CD14-positive monocyte (primary cell): ENCODE measurements at regions not wholly inside any gene's neighbourhood (a gene's known extent, or its start where the extent isn't known, plus 50 kb on each side); places are given as distances from the start of the nearest gene placed in this dataset.

ENCODE experiments used
- DNase-seq, 3 donors: peaks; one replicate each; pipeline ENCODE4 v3.0.0-alpha.2; 2011 to 2022
- H2AFZ ChIP-seq: 2 replicates; pipeline ENCODE4 v1.6.0; 2012; ENCODE audit warnings: mild to moderate bottlenecking, low read depth, low read length, inconsistent platforms; ENCODE audit not compliant: insufficient read depth, poor library complexity, severe bottlenecking
- H3K27ac ChIP-seq, 2 donors: 1 replicate in 1 of 2; 2 replicates in 1 of 2; pipeline ENCODE4 v1.5.1; 2012 to 2013; ENCODE audit warnings: low read length in 2 of 2, control low read depth in 1 of 2, inconsistent platforms in 1 of 2, low read depth in 1 of 2, mild to moderate bottlenecking in 1 of 2
- H3K27me3 ChIP-seq, 2 donors: one replicate each; pipeline versions ENCODE4 v1.6.0 to v1.6.1; 2011 to 2013; ENCODE audit warnings: low read length in 2 of 2; ENCODE audit not compliant: control insufficient read depth in 2 of 2, insufficient read depth in 2 of 2
- H3K36me3 ChIP-seq, 2 donors: replicated peaks in 1 of 2; 1 replicate in 1 of 2; 2 replicates in 1 of 2; pipeline versions ENCODE4 v1.5.1 to v1.6.1; 2012 to 2013; ENCODE audit warnings: low read length in 2 of 2, control low read depth in 1 of 2, inconsistent platforms in 1 of 2, mild to moderate bottlenecking in 1 of 2; ENCODE audit not compliant: insufficient read depth in 2 of 2, control insufficient read depth in 1 of 2
- H3K4me1 ChIP-seq, 2 donors: 1 replicate in 1 of 2; 2 replicates in 1 of 2; pipeline versions ENCODE4 v1.5.1 to v1.6.1; 2012 to 2013; ENCODE audit warnings: low read length in 2 of 2, control low read depth in 1 of 2, inconsistent platforms in 1 of 2, mild to moderate bottlenecking in 1 of 2, moderate library complexity in 1 of 2; ENCODE audit not compliant: insufficient read depth in 2 of 2, control insufficient read depth in 1 of 2
- H3K4me2 ChIP-seq: replicated peaks from 2 replicates; pipeline ENCODE3; 2012; ENCODE audit warnings: low read length, moderate library complexity, mild to moderate bottlenecking; ENCODE audit not compliant: poor library complexity, severe bottlenecking; ENCODE audit errors: extremely low read depth
- H3K4me3 ChIP-seq, 3 experiments: fragments of 200-600 bp in 1 of 3; sonication (generic) in 1 of 3; replicated peaks in 1 of 3; 1 replicate in 2 of 3; 2 replicates in 1 of 3; pipeline ENCODE4 v1.5.1; 2011 to 2013; ENCODE audit warnings: low read length in 3 of 3, mild to moderate bottlenecking in 3 of 3, control low read depth in 2 of 3, low read depth in 2 of 3, inconsistent platforms in 1 of 3, moderate library complexity in 1 of 3
- H3K79me2 ChIP-seq: 2 replicates; pipeline ENCODE4 v1.6.0; 2012; ENCODE audit warnings: mild to moderate bottlenecking, control low read depth, inconsistent platforms, low read length, moderate library complexity; ENCODE audit not compliant: insufficient read depth
- H3K9ac ChIP-seq: 2 replicates; pipeline ENCODE4 v1.6.0; 2017; ENCODE audit warnings: low read length, mild to moderate bottlenecking; ENCODE audit not compliant: insufficient read depth, poor library complexity, severe bottlenecking
- H3K9me3 ChIP-seq, 2 donors: replicated peaks in 1 of 2; 1 replicate in 1 of 2; 2 replicates in 1 of 2; pipeline versions ENCODE4 v1.5.1 to v1.6.1; 2012 to 2013; ENCODE audit warnings: low read length in 2 of 2, control low read depth in 1 of 2; ENCODE audit not compliant: control insufficient read depth in 1 of 2, insufficient read depth in 1 of 2
- H4K20me1 ChIP-seq: 2 replicates; pipeline ENCODE4 v1.6.0; 2012; ENCODE audit warnings: mild to moderate bottlenecking, low read length, control low read depth, moderate library complexity; ENCODE audit not compliant: insufficient read depth
- H3K27ac Mint-ChIP-seq, 7 donors: one replicate each; pipeline ENCODE4 v1.8.0; 2020; ENCODE audit warnings: mild to moderate bottlenecking in 7 of 7, mixed read lengths in 7 of 7, moderate library complexity in 6 of 7, inconsistent platforms in 2 of 7
- H3K27me3 Mint-ChIP-seq, 3 donors: one replicate each; pipeline ENCODE4 v1.8.0; 2021 to 2022; ENCODE audit warnings: low read depth in 3 of 3, mild to moderate bottlenecking in 3 of 3, mixed read lengths in 3 of 3, moderate library complexity in 3 of 3, inconsistent platforms in 1 of 3
- H3K36me3 Mint-ChIP-seq, 2 donors: one replicate each; pipeline ENCODE4 v1.8.0; 2020; ENCODE audit warnings: mixed read lengths in 2 of 2, inconsistent platforms in 1 of 2, mild to moderate bottlenecking in 1 of 2
- H3K4me1 Mint-ChIP-seq: one replicate; pipeline ENCODE4 v1.8.0; 2020; ENCODE audit warnings: mild to moderate bottlenecking, mixed read lengths
- H3K4me3 Mint-ChIP-seq, 2 donors: one replicate each; pipeline ENCODE4 v1.8.0; 2020; ENCODE audit warnings: mild to moderate bottlenecking in 2 of 2, mixed read lengths in 2 of 2, moderate library complexity in 1 of 2
- H3K9me3 Mint-ChIP-seq, 7 donors: one replicate each; pipeline ENCODE4 v1.8.0; 2020 to 2022; ENCODE audit warnings: mixed read lengths in 7 of 7, mild to moderate bottlenecking in 6 of 7, moderate library complexity in 6 of 7, inconsistent platforms in 2 of 7
- WGBS: methylation state at CpG from one replicate; pipeline ENCODE4 v1.1.5; 2013; ENCODE audit warnings: missing lambda C conversion rate; ENCODE audit not compliant: insufficient coverage; 5-methylcytosine and 5-hydroxymethylcytosine counted together
- intact Hi-C, 2 donors: fragments of 100-400 bp; cut with micrococcal nuclease; formaldehyde crosslinking; loops; one replicate each; pipeline versions ENCODE4 v1.15.0 to v1.15.1; 2023
- TF ChIP-seq, protein P1 (sequence below): fragments of 200-600 bp; IDR thresholded peaks from one replicate; pipeline ENCODE4 v1.8.0; 2022; ENCODE audit warnings: antibody characterized with exemption, mild to moderate bottlenecking

DNA sequence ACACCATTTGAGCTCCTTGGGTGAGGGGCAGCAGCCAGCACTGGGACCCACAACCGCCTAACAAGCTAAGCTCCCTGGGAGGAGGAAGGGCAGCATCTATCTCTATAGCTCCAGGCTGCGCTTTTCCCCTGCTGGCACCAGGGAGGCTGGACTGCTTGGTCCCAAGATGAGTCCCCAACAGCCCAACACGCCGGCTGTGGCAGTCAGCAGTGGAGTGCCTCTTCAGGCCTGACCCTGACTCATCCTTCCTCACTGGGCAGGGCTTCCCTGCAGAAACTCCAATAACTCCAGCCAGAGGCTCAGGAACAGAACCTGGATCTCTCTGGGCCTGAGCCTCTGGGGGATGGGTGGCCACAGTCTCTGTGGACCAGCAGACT lies 113.7 kb upstream of the ADAMTS16 start:
- Mint-ChIP-seq H3K9me3 (peaks cover 5 to 21% (median 8%) of the 10 kb centered on the region in 7 donors), H3K4me3 (no peak overlapping the region), H3K27ac (no peak overlapping the region), H3K27me3 (peaks cover 0 to 1% (median 0%) of the 10 kb centered on the region in 3 donors), H3K36me3 (no peaks in the 10 kb centered on the region), H3K4me1 (no peaks in the 10 kb centered on the region)
- no peaks in the 10 kb centered on the region for H3K4me1 ChIP-seq
- no peaks in the 10 kb centered on the region for H4K20me1 ChIP-seq
- H2AFZ ChIP-seq: no peak overlapping the region
- no peaks in the 10 kb centered on the region for H3K27me3 ChIP-seq
- TF ChIP-seq, protein P1, sequence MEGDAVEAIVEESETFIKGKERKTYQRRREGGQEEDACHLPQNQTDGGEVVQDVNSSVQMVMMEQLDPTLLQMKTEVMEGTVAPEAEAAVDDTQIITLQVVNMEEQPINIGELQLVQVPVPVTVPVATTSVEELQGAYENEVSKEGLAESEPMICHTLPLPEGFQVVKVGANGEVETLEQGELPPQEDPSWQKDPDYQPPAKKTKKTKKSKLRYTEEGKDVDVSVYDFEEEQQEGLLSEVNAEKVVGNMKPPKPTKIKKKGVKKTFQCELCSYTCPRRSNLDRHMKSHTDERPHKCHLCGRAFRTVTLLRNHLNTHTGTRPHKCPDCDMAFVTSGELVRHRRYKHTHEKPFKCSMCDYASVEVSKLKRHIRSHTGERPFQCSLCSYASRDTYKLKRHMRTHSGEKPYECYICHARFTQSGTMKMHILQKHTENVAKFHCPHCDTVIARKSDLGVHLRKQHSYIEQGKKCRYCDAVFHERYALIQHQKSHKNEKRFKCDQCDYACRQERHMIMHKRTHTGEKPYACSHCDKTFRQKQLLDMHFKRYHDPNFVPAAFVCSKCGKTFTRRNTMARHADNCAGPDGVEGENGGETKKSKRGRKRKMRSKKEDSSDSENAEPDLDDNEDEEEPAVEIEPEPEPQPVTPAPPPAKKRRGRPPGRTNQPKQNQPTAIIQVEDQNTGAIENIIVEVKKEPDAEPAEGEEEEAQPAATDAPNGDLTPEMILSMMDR: no peak
- DNase-seq: no peak
- H3K9me3 ChIP-seq: peaks cover 26 to 27% of the 10 kb centered on the region in 2 donors
- H3K9ac ChIP-seq: no peak overlapping the region
- 100% methylated on average over 4 of the region's 4 CpGs for WGBS
- H3K36me3 ChIP-seq: no peaks in the 10 kb centered on the region
- no peak overlapping the region for H3K4me2 ChIP-seq
- intact Hi-C loops: no loop called here
- no peak overlapping the region for H3K4me3 ChIP-seq
- no peak overlapping the region for H3K27ac ChIP-seq
- no peaks in the 10 kb centered on the region for H3K79me2 ChIP-seq

DNA sequence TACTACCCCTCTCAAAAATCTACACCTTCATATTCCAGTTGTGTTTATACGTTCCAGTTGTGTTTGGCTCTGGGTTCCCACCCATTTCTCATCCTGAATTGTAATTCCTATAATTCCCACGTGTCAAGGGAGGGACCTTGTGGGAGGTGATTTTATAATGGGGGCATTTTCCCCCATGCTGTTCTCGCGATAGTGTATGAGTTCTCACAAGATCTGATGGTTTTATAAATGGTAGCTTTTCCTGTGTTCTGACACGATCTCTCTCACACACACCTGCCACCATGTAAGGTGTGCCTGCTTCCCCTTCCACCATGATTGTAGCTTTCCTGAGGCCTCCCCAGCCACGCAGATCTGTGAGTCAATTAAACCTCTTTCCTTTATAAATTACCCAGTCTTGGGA lies 108.5 kb upstream of the ADAMTS16 start:
- no peak overlapping the region for H3K4me2 ChIP-seq

More for the DNA sequence above, 108.5 kb upstream of the ADAMTS16 start:
- Mint-ChIP-seq H3K4me3 (no peak overlapping the region), H3K27ac (no peak overlapping the region), H3K27me3 (peaks cover 0 to 1% (median 0%) of the 10 kb centered on the region in 3 donors), H3K36me3 (no peaks in the 10 kb centered on the region), H3K4me1 (no peaks in the 10 kb centered on the region), H3K9me3 (peaks cover 0 to 21% (median 6%) of the 10 kb centered on the region in 7 donors)
- H3K9me3 ChIP-seq: peaks cover 10 to 14% of the 10 kb centered on the region in 2 donors
- H3K4me1 ChIP-seq: no peaks in the 10 kb centered on the region
- no peaks in the 10 kb centered on the region for H3K36me3 ChIP-seq
- H3K27ac ChIP-seq: no peak overlapping the region
- no peak overlapping the region for H3K9ac ChIP-seq
- intact Hi-C loops: no loop called here
- no peaks in the 10 kb centered on the region for H4K20me1 ChIP-seq
- no CpG with 5 or more reads among the region's 6 CpGs for WGBS
- H3K27me3 ChIP-seq: no peaks in the 10 kb centered on the region
- DNase-seq: no peak
- H3K79me2 ChIP-seq: no peaks in the 10 kb centered on the region
- TF ChIP-seq, protein P1: no peak
- no peak overlapping the region for H3K4me3 ChIP-seq
- H2AFZ ChIP-seq: no peak overlapping the region
